ENCODE measurements at regions not wholly inside any gene's neighbourhood (a gene's known extent, or its start where the extent isn't known, plus 50 kb on each side); places are given as distances from the start of the nearest gene placed in this dataset.

DNA sequence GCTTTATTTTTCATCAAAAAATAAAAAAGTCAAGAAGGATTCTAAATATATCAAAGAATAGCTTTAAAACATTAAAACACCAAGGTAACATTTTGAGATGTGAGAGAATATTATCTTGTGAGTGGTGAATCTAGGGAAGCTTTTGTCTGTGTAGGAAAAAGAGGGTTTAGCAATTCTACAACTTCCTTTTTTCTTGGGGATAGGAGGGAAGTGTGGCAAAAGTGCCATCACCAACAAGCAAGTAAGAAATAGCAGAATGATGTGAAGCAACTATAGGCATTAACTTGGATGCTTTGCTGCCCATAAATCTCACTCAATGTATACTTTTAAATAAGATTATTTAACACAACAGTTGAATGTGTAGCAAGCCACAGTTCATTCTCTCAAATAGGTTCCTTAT is 57.8 kb upstream of the SUCLG2 start:
- TF ChIP-seq TAF1 (IDR thresholded peaks at IDR 0.05; ENCODE audit: borderline replicate concordance, low read depth, low read length) (no peak), EZH2phosphoT487 (IDR thresholded peaks at IDR 0.05; ENCODE audit: borderline replicate concordance, low read depth) (no peak), RXRA (IDR thresholded peaks at IDR 0.05; ENCODE audit: borderline replicate concordance, low read depth) (no peak), POLR2AphosphoS5 (IDR thresholded peaks at IDR 0.05; ENCODE audit: low read depth, low read length) (no peak), ELF1 (IDR thresholded peaks at IDR 0.05) (no peak), USF1 (IDR thresholded peaks at IDR 0.05; ENCODE audit: borderline replicate concordance, low read depth) (no peak), NFIC (IDR thresholded peaks at IDR 0.05; ENCODE audit: borderline replicate concordance) (no peak), EP300 (IDR thresholded peaks at IDR 0.05; ENCODE audit: borderline replicate concordance in 1 of 2, low read depth in 1 of 2, low read length in 1 of 2) (no peak)
- TF ChIP-seq, protein P1, sequence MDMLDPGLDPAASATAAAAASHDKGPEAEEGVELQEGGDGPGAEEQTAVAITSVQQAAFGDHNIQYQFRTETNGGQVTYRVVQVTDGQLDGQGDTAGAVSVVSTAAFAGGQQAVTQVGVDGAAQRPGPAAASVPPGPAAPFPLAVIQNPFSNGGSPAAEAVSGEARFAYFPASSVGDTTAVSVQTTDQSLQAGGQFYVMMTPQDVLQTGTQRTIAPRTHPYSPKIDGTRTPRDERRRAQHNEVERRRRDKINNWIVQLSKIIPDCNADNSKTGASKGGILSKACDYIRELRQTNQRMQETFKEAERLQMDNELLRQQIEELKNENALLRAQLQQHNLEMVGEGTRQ (IDR thresholded peaks at IDR 0.05; ENCODE audit: borderline replicate concordance, low read depth, low read length) = no peak
- TF ChIP-seq, protein P2, sequence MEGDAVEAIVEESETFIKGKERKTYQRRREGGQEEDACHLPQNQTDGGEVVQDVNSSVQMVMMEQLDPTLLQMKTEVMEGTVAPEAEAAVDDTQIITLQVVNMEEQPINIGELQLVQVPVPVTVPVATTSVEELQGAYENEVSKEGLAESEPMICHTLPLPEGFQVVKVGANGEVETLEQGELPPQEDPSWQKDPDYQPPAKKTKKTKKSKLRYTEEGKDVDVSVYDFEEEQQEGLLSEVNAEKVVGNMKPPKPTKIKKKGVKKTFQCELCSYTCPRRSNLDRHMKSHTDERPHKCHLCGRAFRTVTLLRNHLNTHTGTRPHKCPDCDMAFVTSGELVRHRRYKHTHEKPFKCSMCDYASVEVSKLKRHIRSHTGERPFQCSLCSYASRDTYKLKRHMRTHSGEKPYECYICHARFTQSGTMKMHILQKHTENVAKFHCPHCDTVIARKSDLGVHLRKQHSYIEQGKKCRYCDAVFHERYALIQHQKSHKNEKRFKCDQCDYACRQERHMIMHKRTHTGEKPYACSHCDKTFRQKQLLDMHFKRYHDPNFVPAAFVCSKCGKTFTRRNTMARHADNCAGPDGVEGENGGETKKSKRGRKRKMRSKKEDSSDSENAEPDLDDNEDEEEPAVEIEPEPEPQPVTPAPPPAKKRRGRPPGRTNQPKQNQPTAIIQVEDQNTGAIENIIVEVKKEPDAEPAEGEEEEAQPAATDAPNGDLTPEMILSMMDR (IDR thresholded peaks at IDR 0.05) = no peak
- TF ChIP-seq, protein P3, sequence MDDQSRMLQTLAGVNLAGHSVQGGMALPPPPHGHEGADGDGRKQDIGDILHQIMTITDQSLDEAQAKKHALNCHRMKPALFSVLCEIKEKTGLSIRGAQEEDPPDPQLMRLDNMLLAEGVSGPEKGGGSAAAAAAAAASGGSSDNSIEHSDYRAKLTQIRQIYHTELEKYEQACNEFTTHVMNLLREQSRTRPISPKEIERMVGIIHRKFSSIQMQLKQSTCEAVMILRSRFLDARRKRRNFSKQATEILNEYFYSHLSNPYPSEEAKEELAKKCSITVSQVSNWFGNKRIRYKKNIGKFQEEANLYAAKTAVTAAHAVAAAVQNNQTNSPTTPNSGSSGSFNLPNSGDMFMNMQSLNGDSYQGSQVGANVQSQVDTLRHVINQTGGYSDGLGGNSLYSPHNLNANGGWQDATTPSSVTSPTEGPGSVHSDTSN (IDR thresholded peaks at IDR 0.05) = no peak
- TF ChIP-seq, protein P4, sequence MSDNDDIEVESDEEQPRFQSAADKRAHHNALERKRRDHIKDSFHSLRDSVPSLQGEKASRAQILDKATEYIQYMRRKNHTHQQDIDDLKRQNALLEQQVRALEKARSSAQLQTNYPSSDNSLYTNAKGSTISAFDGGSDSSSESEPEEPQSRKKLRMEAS (IDR thresholded peaks at IDR 0.05; ENCODE audit: low read depth) = no peak
